PC-9 (cell line): ENCODE measurements at regions not wholly inside any gene's neighbourhood (a gene's known extent, or its start where the extent isn't known, plus 50 kb on each side); places are given as distances from the start of the nearest gene placed in this dataset.

Experiments
- CTCF ChIP-seq: fragments of 200-600 bp; sonication (generic); conservative IDR thresholded peaks from 2 replicates; pipeline ENCODE4 v1.6.1; 2017; ENCODE audit warnings: mixed run types, antibody characterized with exemption, mild to moderate bottlenecking, moderate library complexity
- EZH2 ChIP-seq: fragments of 200-600 bp; sonication (generic); IDR thresholded peaks from 2 replicates; pipeline ENCODE4 v1.8.0; 2017; ENCODE audit warnings: antibody characterized with exemption, low read depth

GRCh38 chrX:10983526-10983925, 127.6 kb upstream of the HCCS start:
- TF ChIP-seq CTCF (no peak), EZH2 (no peak)
